GM12878 (cell line): ENCODE measurements at regions not wholly inside any gene's neighbourhood (a gene's known extent, or its start where the extent isn't known, plus 50 kb on each side); places are given as distances from the start of the nearest gene placed in this dataset.

Source experiments
- ATF2 ChIP-seq: IDR thresholded peaks from 2 replicates; pipeline ENCODE4 v1.6.1; 2012; ENCODE audit warnings: low read length, inconsistent platforms
- BACH1 ChIP-seq: fragments of 450-650 bp; IDR thresholded peaks from 2 replicates; pipeline ENCODE4 v1.6.1; 2017; ENCODE audit warnings: mild to moderate bottlenecking, borderline replicate concordance
- BCLAF1 ChIP-seq: fragments of 450-650 bp; IDR thresholded peaks from 2 replicates; pipeline ENCODE4 v1.6.1; 2017; ENCODE audit warnings: antibody characterized with exemption, mild to moderate bottlenecking, moderate library complexity
- BRCA1 ChIP-seq: IDR thresholded peaks from 2 replicates; pipeline ENCODE4 v1.6.1; 2011; ENCODE audit warnings: low read depth, low read length, improper control_type of control experiment
- CHD2 ChIP-seq: IDR thresholded peaks from 2 replicates; pipeline ENCODE4 v1.6.1; 2011; ENCODE audit warnings: low read depth, low read length, improper control_type of control experiment, borderline replicate concordance
- EGR1 ChIP-seq, 2 experiments: IDR thresholded peaks; 1 replicate in 1 of 2; 2 replicates in 1 of 2; pipeline ENCODE4 v1.6.1; 2011 to 2012; ENCODE audit warnings: low read depth in 2 of 2, low read length in 2 of 2, borderline replicate concordance in 1 of 2, mild to moderate bottlenecking in 1 of 2, moderate library complexity in 1 of 2
- GATAD2B ChIP-seq: fragments of 450-650 bp; conservative IDR thresholded peaks from 2 replicates; pipeline ENCODE4 v1.6.1; 2017; ENCODE audit warnings: low read depth, mild to moderate bottlenecking, moderate library complexity
- HCFC1 ChIP-seq: fragments of 150-350 bp; IDR thresholded peaks from 2 replicates; pipeline ENCODE4 v1.6.1; 2014; ENCODE audit warnings: low read length
- IKZF2 ChIP-seq, 2 experiments: fragments of 450-650 bp; IDR thresholded peaks; 2 replicates each; pipeline ENCODE4 v1.6.1; 2017; ENCODE audit warnings: mild to moderate bottlenecking in 2 of 2, moderate library complexity in 2 of 2
- KDM1A ChIP-seq: fragments of 200-600 bp; sonication (generic); IDR thresholded peaks from 2 replicates; pipeline ENCODE4 v1.6.1; 2016; ENCODE audit warnings: borderline replicate concordance
- MEF2A ChIP-seq: IDR thresholded peaks from 2 replicates; pipeline ENCODE4 v1.6.1; 2011; ENCODE audit warnings: low read depth, mild to moderate bottlenecking, low read length, moderate library complexity; ENCODE audit not compliant: insufficient read depth
- MEF2B ChIP-seq: fragments of 450-650 bp; IDR thresholded peaks from 2 replicates; pipeline ENCODE4 v1.6.1; 2018; ENCODE audit warnings: mild to moderate bottlenecking, moderate library complexity; ENCODE audit not compliant: partially characterized antibody, poor library complexity, severe bottlenecking
- NBN ChIP-seq: fragments of 450-650 bp; IDR thresholded peaks from 2 replicates; pipeline ENCODE4 v1.6.1; 2016
- NR2F1 ChIP-seq: fragments of 450-650 bp; conservative IDR thresholded peaks from 2 replicates; pipeline ENCODE4 v1.6.1; 2017; ENCODE audit warnings: mild to moderate bottlenecking
- PML ChIP-seq: IDR thresholded peaks from 2 replicates; pipeline ENCODE4 v1.6.1; 2012; ENCODE audit warnings: low read length, inconsistent platforms
- POU2F2 ChIP-seq: IDR thresholded peaks from 3 replicates; pipeline ENCODE4 v1.6.1; 2011; ENCODE audit warnings: low read depth, mild to moderate bottlenecking, low read length, borderline replicate concordance
- RB1 ChIP-seq: fragments of 450-650 bp; formaldehyde crosslinking; IDR thresholded peaks from 2 replicates; pipeline ENCODE4 v1.6.1; 2017; ENCODE audit warnings: mild to moderate bottlenecking, borderline replicate concordance
- RFX5 ChIP-seq: IDR thresholded peaks from 2 replicates; pipeline ENCODE4 v1.6.1; 2011; ENCODE audit warnings: low read depth, low read length, improper control_type of control experiment
- RUNX3 ChIP-seq: IDR thresholded peaks from 2 replicates; pipeline ENCODE4 v1.6.1; 2012; ENCODE audit warnings: low read length, inconsistent platforms
- SMARCA5 ChIP-seq: fragments of 450-650 bp; IDR thresholded peaks from 2 replicates; pipeline ENCODE4 v1.6.1; 2017; ENCODE audit warnings: mild to moderate bottlenecking
- TBL1XR1 ChIP-seq: IDR thresholded peaks from 2 replicates; pipeline ENCODE4 v1.6.1; 2012; ENCODE audit warnings: low read depth, low read length, improper control_type of control experiment
- ZNF384 ChIP-seq: IDR thresholded peaks from 2 replicates; pipeline ENCODE4 v1.6.1; 2012; ENCODE audit warnings: low read depth, mild to moderate bottlenecking, low read length, improper control_type of control experiment, borderline replicate concordance
- ZSCAN29 ChIP-seq: fragments of 450-650 bp; IDR thresholded peaks from 2 replicates; pipeline ENCODE4 v1.6.1; 2017; ENCODE audit warnings: mild to moderate bottlenecking, moderate library complexity
- TF ChIP-seq, protein P1 (sequence below): IDR thresholded peaks from 2 replicates; pipeline ENCODE4 v1.6.1; 2012; ENCODE audit warnings: low read depth, low read length, improper control_type of control experiment

DNA sequence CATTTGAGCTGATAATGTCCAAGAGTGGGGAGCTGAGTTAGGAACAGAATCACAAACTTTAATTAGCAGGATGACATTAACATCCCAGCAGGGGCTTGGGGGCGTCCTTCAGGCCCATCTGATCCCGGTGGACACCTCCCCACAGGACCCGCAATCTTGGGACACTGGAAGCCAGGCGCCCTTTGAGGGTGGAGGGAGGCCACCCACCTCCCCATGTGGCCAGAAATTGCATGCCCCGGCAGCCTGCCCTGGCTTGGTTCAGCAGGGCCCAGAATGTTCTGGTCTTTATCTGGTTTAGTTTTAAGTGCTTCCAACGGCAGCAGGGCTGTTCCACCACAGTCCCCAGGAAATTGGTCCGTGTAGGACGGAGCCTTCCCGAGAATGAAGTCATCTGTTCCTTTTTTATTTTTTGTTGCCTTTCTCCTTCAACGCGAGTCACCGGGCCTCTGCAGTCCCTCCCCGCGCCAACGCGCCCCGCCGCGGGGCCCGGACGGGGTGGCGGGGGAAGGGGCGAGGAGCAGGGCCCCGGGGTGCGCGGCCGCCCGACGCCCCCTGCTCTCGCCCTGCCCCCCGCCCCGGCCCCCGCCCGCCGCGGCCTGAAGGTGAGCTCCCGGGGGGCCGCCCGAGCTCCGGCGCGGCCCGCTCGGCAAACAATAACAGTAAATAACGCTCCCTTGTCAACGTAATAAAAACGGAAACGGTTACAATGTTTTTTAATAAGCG is 207.9 kb downstream of the C9orf50 start (continued):
- TF ChIP-seq MEF2B (no peak), IKZF2 (IDR thresholded peaks at IDR 0.05) (peak in 1 of 2 experiments; percentile 10; a peak in 1 of 4 replicates), ZSCAN29 (no peak), NBN (no peak), KDM1A (no peak), ATF2 (no peak), TBL1XR1 (no peak), MEF2A (no peak), RUNX3 (no peak; the same call in 1 of the 2 replicates), BRCA1 (no peak), RFX5 (no peak), EGR1 (IDR thresholded peaks at IDR 0.05; ENCODE audit: borderline replicate concordance in 1 of 2, low read depth in 2 of 2, low read length in 2 of 2) (peak in 1 of 2 experiments; percentile 27; a peak in 1 of 3 replicates), PML (no peak), CHD2 (no peak), ZNF384 (0 out of 2 replicates have a peak, but pooled peaks have one; percentile 44), POU2F2 (no peak), HCFC1 (no peak), BCLAF1 (no peak), SMARCA5 (no peak), GATAD2B (0 out of 2 replicates have a peak, but pooled peaks have one; percentile 30), NR2F1 (no peak), RB1 (no peak), BACH1 (0 out of 2 replicates have a peak, but pooled peaks have one; percentile 16)
- TF ChIP-seq, protein P1, sequence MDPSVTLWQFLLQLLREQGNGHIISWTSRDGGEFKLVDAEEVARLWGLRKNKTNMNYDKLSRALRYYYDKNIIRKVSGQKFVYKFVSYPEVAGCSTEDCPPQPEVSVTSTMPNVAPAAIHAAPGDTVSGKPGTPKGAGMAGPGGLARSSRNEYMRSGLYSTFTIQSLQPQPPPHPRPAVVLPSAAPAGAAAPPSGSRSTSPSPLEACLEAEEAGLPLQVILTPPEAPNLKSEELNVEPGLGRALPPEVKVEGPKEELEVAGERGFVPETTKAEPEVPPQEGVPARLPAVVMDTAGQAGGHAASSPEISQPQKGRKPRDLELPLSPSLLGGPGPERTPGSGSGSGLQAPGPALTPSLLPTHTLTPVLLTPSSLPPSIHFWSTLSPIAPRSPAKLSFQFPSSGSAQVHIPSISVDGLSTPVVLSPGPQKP: no peak
